Skin epidermis (tissue), 12 donors: ENCODE measurements at regions not wholly inside any gene's neighbourhood (a gene's known extent, or its start where the extent isn't known, plus 50 kb on each side); places are given as distances from the start of the nearest gene placed in this dataset.

ENCODE experiments used
- H3K27ac ChIP-seq, 21 experiments: fragments of 200-600 bp; sonication (generic) in 11 of 21; one replicate each; pipeline ENCODE4 v1.5.0; 2020; ENCODE audit warnings: mild to moderate bottlenecking in 3 of 21, inconsistent platforms in 2 of 21, moderate library complexity in 2 of 21
- H3K4me3 ChIP-seq, 7 experiments: fragments of 200-600 bp; sonication (generic) in 2 of 7; one replicate each; pipeline ENCODE4 v1.5.0; 2020; ENCODE audit warnings: inconsistent platforms in 2 of 7, mild to moderate bottlenecking in 2 of 7, moderate library complexity in 1 of 7

DNA sequence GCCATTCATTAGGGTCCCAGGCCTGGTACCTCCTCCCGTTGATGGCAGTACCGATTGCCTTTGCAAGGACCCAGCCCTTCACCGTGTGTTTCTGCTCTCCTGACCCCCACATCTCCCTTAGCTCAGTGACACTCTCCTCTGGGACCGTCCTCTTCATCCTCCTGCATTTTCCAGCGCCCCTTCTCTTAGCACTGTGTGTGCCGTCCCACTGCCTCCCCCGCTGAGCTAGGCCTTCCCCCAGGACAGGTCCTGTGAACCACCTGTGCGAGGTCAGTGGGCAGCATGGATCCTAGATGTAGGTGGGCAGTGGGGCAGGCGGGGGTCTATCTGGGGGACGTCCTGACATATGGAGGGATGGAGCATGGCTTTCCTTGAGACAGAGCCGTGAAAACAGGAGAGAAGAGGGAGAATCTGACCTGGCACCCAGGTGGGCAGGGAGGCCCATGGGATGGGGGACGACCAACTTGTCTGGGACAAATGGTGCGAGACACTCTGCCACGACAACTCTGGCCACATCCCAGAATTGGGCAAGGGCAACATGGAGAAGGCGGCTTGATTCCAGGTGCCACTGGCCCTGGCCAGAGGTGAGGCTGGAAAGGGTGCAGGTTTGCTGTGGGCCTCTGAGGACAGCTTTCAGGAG is 87.7 kb upstream of the ALDH1L1 start:
- Histone ChIP-seq H3K27ac (peak overlapping the region in 5 of 21 experiments; percentile 3 to 42 (median 13)), H3K4me3 (peak overlapping the region in 1 of 7 experiments; percentile 28)

DNA sequence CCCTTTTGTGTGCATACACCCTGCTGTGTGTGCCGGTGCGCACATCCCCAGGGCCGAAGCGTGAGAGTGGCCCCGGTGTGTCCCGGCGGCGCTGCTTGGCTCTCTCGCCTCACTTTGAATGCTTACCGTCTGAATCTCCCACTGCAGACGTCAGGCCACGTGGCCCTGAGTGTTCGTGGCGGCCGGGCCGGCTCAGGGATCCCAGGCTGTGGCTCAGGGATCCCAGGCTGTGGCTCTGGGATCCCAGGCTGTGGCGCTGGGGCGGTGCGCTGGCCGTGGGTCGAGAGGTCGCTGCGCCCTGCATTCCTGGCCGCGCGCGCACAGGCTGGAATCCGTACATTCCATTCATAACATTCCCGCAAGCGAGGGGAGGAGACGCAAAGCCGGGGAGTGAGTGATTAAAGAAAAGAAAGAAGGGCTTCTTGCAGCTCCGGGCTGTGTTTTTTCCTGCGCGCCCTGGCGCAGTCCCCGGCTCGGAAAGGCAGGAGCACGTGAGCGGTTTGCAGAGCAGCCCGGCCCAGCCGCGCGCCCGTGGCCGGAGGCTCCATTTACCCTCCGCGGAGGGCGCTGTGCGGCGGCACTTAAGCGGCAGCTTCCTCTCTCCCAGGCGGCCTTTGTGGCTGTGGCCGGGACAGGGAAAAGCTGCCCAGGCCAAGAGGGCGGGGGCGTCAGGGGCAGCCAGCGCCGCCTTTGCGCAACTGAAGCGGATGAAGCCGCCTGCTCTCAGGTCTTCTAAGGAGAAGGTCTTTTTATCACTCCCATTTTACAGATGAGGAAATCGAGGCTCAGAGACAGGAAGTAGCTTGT is 87.0 kb upstream of the ALDH1L1 start:
- H3K4me3 ChIP-seq: peak overlapping the region in 5 of 7 experiments; percentile 1 to 28 (median 17)
- H3K27ac ChIP-seq: peak overlapping the region in 5 of 21 experiments; percentile 3 to 57 (median 33)

DNA sequence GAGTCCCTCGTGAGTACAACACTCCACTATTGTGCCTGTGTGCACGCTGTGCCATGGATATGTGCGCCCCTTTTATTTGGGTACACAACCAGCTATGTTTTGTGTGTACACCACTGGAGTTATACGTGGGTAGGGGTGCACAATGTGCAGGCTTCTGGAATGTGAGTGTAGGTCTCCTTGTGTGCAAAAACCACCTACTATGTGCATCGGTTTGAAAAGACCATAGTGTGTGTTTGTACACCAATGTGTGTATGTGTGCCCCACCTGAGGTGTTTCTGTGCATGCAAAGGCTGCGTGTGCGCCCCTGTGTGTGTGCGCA is 86.4 kb upstream of the ALDH1L1 start:
- Histone ChIP-seq H3K27ac (peak overlapping the region in 3 of 21 experiments; percentile 33 to 57 (median 42)), H3K4me3 (peak overlapping the region in 1 of 7 experiments; percentile 20)

DNA sequence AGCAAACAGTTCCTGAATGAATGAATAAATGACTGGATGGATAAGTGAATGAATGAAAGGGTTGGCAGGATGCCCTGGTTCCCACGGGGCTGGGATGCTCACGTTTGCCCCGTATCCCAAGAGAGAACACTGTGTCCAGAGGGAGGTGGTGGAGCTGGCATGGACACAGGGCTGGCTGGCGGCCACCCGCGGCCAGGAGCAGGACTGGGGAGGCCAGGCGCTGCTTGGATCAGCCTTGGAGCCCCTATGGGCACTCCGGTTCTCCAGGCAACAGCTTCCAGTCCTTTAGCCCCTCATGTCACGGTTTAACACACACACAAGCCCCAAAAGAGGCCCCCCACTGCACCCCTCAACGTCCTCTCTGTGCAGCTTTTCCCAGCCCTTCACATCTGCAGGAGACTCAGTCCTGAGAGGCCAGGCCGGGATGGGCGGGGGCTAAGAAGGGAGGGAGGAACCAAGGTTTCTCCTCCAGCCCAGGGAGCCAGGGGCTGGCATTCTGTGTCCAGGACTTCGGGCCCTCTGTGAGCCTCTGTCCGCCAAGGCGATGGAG is 86.0 kb upstream of the ALDH1L1 start:
- Histone ChIP-seq H3K27ac (no peak overlapping the region), H3K4me3 (no peak overlapping the region)

DNA sequence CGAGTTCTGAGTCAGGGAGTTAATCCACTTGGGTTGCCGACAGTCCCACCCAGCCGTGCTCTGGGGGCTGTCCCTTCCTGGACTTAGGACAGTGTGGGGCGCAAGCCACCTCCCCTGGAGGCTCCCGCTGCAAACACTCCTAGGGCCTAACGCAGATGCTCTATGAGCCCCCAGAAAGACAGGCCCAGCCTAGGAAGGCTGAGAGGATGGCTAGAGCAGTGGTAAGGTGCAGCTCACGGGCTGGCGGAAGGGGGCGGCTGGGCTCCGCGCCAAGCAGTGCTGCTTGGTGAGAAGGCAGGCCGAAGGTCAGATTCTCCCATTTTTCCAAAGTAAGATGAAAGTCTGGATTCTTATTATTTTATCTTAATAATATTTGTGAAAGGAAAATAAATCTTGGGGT is 84.6 kb upstream of the ALDH1L1 start:
- no peak overlapping the region for H3K27ac ChIP-seq
- H3K4me3 ChIP-seq: no peak overlapping the region

DNA sequence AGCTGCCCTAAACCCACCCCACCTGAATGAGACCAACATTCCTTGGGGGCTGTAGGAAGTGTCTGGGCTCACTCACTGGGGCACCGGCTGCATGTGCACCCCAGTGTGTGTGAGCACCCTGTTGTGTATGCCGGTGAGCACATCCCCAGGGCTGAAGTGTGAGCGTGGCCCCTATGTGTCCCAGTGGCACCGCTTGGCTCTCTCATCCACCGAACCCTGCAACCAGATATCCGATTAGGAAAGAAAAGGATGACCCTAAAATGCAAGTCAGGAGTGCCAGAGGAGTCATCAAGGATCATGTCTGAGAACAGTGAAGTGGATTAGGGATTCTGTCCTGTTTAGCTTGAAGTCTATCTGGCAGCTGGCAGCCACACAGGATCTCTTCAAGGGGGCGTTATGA is 84.0 kb upstream of the ALDH1L1 start:
- Histone ChIP-seq H3K27ac (no peak overlapping the region), H3K4me3 (no peak overlapping the region)

DNA sequence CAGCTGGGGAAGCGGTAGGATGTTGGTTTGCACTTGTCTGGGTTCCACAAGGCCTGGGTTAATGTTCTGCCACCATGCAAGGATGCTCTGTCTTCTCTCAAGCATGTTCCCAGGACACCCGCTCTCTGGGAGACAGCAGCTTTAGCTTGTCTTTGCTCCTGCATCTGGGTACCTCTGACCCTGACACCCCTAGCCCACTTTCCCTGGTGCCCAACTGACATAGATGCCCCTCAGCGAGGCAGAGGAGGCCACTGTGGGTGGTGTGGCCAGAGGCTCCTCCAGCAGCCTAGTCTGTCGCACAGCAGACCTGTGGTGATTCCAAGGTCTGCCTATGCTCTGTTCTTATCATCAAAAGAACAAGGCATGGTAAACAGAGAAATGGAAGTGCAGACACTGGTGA is 83.6 kb upstream of the ALDH1L1 start:
- no peak overlapping the region for H3K4me3 ChIP-seq
- no peak overlapping the region for H3K27ac ChIP-seq

DNA sequence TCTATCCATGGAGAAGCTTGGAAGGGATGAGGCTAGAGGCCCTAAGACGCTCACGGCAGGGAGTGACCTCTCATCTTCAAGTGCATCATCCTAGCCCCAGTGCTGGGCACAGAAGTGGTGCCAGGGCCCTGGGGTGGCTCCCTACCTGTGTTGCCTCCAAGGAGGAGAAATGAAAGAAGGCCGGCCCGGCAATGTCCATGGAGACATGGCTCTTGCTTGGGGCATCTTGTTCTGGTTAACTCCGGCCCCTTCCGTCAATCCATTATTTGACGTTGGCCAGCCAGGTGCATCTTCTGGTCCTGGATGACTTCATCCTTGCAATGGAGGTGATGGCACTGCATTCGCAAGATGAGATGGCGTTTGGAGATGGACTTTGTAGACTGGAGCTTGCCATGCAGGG is 83.2 kb upstream of the ALDH1L1 start:
- Histone ChIP-seq H3K27ac (no peak overlapping the region), H3K4me3 (no peak overlapping the region)

DNA sequence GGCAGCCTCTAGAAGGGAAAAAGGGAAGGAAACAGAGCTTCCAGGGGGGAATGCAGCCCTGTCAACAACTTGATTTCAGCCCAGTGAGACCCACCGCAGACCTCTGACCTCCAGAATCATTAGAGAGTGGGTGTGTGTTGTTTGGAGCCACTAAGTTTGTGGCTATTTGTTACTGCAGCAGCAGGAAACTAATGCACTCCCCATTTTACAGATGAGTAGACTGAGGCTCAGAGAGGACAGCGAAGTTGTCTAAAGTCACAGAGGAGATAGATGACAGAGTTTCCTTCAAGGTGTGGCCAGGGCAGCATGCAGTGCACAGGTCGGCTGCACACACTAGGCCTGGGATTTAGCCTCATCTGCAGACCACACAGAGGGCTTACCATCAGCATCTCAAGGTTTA is 81.8 kb upstream of the ALDH1L1 start:
- Histone ChIP-seq H3K27ac (no peak overlapping the region), H3K4me3 (no peak overlapping the region)

DNA sequence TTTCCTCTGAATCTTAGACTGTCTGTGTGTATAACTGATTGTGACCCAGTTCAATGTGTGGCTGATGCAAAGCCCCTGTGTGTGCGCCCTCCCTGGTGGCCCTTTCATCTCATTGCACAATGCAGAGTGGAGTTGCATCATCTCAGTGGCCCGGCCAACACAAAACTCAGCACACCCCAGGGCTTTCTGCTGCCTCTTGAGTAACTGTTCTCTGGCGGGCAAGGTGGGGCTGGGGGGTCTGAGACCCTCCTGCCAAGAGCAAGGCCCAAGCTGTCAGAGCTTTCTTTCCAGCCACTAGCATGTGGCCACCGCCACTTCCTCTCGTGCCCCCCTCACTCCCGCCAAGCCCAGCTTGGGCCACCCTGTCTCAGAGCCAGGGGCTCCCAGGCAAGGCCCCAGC is 80.7 kb upstream of the ALDH1L1 start:
- Histone ChIP-seq H3K27ac (no peak overlapping the region), H3K4me3 (no peak overlapping the region)

DNA sequence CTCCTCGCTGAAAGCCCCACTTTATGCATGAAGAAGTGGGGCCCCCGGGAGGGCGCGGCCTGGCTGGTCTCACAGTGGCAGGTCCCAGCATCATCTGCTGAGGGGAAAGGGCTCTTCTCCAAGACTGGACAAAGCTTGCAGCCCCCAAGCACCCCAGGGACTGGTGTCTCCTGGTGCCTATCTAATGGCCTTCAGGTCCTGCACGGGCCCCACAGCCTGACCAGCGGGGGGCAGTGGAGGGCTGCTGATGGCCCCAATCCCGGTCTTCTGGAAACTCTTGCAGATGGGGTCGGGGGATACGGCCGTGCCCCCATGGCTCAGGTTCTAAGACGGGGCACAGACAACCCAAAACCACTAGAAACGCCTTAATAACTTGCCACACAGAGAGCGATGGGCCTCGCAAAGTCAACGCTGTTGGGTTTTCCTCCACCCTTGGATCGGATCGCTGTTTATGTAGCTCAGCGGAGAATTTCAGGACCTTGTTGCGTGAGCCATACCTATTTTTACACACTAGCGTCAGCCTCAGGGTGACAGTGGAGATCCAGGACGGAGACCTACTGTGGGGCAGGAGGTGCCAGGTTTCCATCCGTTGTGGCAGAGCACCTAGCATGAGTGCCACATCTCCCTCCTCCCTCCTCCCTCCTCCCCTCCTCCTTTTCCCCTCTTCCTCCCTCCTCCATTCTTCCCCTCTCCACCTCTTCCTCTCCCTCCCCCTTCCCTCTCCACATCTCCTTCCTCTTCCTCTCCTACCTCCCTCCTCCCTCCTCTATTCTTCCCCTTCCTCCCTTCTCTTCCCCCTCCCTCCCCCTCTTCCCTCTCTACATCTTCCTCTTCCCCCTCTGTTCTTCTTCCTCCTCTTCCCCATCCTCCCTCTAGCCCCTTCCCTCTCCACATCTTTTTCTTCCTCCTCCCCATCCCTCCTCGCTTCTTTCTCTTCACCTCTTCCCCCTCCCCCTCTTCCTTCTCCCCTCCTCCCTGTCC is 79.3 kb upstream of the ALDH1L1 start:
- no peak overlapping the region for H3K4me3 ChIP-seq
- no peak overlapping the region for H3K27ac ChIP-seq

DNA sequence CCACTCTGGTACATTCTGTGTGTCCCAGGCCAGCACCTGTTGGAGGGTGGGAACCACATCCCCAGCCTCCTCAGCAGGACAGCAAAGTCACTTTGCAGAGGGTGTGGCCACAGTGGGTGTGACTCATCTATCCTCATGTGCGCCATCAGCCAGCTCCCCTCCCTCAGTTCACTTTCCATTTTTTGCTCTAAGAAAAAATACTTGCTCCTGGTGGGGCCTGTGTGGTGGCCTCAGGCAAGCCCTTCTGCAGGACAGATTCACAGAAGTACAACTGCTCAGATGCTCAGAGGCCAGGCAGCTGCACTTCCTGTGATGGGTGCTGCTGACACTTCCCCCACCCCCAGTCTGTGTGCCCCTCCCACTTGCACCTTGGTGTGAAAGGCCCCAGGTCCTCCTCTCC is 78.3 kb upstream of the ALDH1L1 start:
- Histone ChIP-seq H3K4me3 (no peak overlapping the region), H3K27ac (no peak overlapping the region)

DNA sequence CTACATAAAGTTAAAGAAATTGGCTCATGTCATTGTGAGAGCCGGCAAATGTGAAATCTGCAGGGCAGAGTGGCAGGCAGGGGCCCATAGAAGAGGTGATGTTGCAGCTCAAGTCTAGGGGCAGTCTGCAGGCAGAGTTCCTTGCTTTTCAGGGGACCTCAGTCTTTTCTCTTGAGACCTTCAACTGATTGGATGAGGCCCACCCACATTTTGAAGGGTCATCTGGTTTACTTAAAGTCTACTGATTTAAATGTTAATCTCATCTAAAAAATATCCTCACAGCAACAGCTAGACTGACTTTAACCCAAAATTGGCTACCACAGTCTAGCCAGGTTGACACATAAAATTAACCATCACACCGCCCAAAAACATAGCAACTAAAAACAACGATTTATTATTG is 77.6 kb upstream of the ALDH1L1 start:
- no peak overlapping the region for H3K27ac ChIP-seq
- no peak overlapping the region for H3K4me3 ChIP-seq

DNA sequence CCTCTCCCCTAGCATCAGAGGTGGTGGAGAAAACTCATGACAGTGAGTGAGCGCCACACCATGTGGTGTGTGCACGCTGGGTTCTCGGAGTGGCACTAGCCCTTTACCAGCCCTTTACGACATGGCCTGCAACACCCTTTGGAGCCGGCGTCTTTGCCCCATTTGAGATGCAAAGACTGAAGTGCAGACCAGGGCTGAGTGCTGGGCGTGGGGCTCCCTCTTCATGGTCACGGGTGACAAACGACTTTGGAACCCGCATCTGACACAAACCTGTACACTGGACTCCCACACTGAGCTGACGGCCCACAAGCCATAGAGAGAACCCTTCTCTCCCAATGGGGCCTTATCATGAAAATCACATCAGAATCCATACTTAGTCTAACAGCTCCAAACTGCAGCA is 76.8 kb upstream of the ALDH1L1 start:
- H3K4me3 ChIP-seq: no peak overlapping the region

DNA sequence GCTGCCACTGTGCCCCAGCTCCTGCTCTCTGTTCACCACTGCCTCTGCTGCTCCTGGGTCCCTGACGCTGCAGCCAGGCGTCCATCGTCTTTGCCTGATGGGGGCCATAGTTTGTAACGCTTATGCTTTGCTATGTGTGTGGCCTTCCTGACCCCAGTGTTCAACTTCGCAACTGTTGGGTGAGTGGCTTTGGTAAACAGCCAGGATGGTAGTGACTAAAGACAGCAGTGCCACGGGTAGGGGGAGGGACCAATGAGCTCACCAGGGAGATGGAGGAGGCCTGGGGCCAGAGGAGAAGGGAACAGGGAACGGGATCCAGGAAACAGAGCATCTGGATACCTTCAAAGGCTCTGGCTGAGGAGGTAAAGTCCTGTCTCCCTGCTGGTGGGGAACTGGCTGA is 75.9 kb upstream of the ALDH1L1 start:
- H3K27ac ChIP-seq: no peak overlapping the region
- no peak overlapping the region for H3K4me3 ChIP-seq

More for the DNA sequence above, 76.8 kb upstream of the ALDH1L1 start:
- no peak overlapping the region for H3K27ac ChIP-seq

DNA sequence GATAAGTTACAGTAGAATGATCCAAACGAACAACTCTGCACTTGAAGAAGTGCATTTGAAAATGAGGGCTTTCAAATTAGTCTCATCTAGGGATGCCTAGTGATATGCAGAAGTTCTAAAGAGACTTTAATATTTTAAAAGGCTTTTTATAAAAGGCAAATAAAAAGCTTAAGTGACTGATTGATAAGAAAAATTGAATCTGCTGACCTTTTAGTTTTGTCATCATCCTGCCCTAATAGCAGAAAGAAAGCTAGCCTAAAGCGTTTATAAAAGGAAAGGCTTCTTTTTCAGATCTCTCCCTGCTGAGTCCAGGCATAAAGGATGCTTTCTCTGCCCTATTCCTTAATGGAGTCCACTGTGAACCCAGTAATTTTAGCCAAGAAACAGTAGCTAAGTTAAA is 72.7 kb upstream of the ALDH1L1 start:
- Histone ChIP-seq H3K27ac (no peak overlapping the region), H3K4me3 (no peak overlapping the region)

DNA sequence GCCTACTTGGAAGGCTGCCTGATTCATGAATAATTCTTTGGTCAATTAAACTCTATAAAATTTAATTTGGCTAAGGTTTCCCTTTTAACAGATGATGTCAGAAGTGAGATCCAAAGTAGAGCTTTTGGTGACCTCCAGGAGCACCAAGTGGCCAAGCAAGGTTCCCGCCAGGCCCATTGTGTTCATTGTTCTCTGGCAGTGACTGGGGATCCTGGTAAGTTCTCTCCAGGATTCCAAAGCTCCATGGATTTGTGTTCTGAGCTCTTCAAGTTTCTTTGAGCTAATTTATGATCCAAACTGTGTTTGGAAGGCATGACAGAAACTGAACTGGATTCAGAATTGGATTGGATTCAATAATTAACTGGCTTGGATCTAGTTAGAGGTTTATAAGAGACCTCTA is 72.0 kb upstream of the ALDH1L1 start:
- H3K27ac ChIP-seq: no peak overlapping the region
- no peak overlapping the region for H3K4me3 ChIP-seq

DNA sequence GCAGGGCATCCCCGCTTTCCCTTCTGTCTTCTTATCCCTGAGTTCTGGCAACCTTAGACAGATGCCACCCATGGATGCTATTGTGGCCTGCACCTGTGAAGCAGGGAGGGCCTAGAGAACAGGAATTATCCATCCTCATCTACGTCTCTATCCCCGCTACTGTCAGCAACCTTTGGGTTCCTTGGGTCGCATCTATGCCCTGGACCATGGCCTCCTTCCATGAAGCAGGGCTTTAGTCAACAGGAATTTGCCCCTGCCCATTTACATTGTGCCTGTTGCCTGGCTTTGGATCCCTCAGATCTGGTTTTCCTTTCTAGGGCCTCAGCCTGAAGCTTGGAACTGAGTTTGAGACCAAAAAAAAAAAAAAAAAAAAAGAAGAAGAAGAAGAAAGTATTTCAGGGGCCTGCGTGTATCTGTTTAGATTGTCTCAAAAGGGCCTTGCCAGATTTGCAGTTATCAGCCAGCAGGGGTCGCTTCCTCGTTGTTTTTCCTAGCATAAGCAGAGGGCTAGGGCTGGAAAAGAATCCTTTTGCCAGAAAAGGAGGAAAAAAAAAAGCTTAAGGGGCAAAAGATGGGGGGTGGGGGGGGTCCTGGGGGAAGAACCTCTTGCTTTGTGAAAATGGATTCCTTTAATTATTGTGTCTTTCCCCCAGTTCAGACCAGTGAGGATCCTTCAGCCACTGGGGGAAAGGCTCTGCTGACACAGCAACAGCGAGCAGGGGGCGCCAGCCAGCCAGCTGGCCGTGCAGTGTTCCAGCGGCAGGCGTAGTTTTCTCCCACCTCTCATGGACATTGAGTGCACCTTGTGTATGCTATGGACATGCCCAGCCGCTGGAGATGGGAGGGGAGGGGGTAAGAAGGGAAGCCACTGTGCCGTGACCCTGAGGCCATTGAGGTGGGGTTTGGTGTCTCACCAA is 65.7 kb upstream of the ALDH1L1 start:
- Histone ChIP-seq H3K4me3 (no peak overlapping the region), H3K27ac (no peak overlapping the region)
